HUES64 (cell line): ENCODE measurements at regions not wholly inside any gene's neighbourhood (a gene's known extent, or its start where the extent isn't known, plus 50 kb on each side); places are given as distances from the start of the nearest gene placed in this dataset.

Experiments used
- H3K27ac ChIP-seq: 2 replicates; pipeline ENCODE4 v1.7.0; 2013; ENCODE audit warnings: low read depth, low read length, inconsistent platforms
- H3K27me3 ChIP-seq: 2 replicates; pipeline ENCODE4 v1.6.1; 2013; ENCODE audit warnings: mild to moderate bottlenecking, low read length; ENCODE audit not compliant: insufficient read depth
- H3K36me3 ChIP-seq: 2 replicates; pipeline ENCODE4 v1.6.1; 2013; ENCODE audit warnings: mild to moderate bottlenecking, low read length; ENCODE audit not compliant: insufficient read depth
- H3K4me1 ChIP-seq: 2 replicates; pipeline ENCODE4 v1.6.1; 2013; ENCODE audit warnings: mild to moderate bottlenecking, low read length, moderate library complexity; ENCODE audit not compliant: insufficient read depth
- H3K4me3 ChIP-seq: 2 replicates; pipeline ENCODE4 v1.5.1; 2013; ENCODE audit warnings: mild to moderate bottlenecking, low read length, moderate library complexity
- H3K9ac ChIP-seq: 2 replicates; pipeline ENCODE4 v1.6.1; 2013; ENCODE audit warnings: mild to moderate bottlenecking, low read depth, low read length
- H3K9me3 ChIP-seq: 2 replicates; pipeline ENCODE4 v1.6.1; 2013; ENCODE audit warnings: low read depth, low read length; ENCODE audit not compliant: insufficient read depth
- WGBS: fragments of 150-250, 120-280 bp; methylation state at CpG from one replicate; pipeline ENCODE4 v1.1.7; 2013; ENCODE audit warnings: missing lambda C conversion rate; 5-methylcytosine and 5-hydroxymethylcytosine counted together

GRCh38 chr11:80473562-80473961 lies 1032.7 kb upstream of the TENM4 start:
- Histone ChIP-seq H3K27ac (0 out of 2 replicates have a peak overlapping the region, but pooled peaks have one; percentile 26), H3K4me1 (peaks cover 14% of the 10 kb centered on the region; the same call in 1 of the 2 replicates), H3K4me3 (no peak overlapping the region), H3K27me3 (no peaks in the 10 kb centered on the region), H3K9ac (no peak overlapping the region), H3K9me3 (no peaks in the 10 kb centered on the region), H3K36me3 (no peaks in the 10 kb centered on the region)
- 83% methylated on average over 3 of the region's 3 CpGs for WGBS

GRCh38 chr11:80469871-80470270 lies 1029.0 kb upstream of the TENM4 start:
- Histone ChIP-seq H3K4me1 (peaks cover 14% of the 10 kb centered on the region; the same call in 1 of the 2 replicates), H3K4me3 (no peak overlapping the region), H3K9ac (no peak overlapping the region), H3K36me3 (no peaks in the 10 kb centered on the region), H3K27ac (no peak overlapping the region), H3K9me3 (no peaks in the 10 kb centered on the region), H3K27me3 (no peaks in the 10 kb centered on the region)
- no CpG with 5 or more reads among the region's 2 CpGs for WGBS

GRCh38 chr11:80466570-80466969 lies 1025.7 kb upstream of the TENM4 start:
- no peaks in the 10 kb centered on the region for H3K4me1 ChIP-seq
- H3K36me3 ChIP-seq = no peaks in the 10 kb centered on the region
- WGBS = 100% methylated on average over 1 of the region's 1 CpG
- no peaks in the 10 kb centered on the region for H3K9me3 ChIP-seq
- no peak overlapping the region for H3K27ac ChIP-seq
- no peak overlapping the region for H3K9ac ChIP-seq
- H3K4me3 ChIP-seq = no peak overlapping the region
- H3K27me3 ChIP-seq = no peaks in the 10 kb centered on the region

- Histone ChIP-seq H3K9me3 (no peaks in the 10 kb centered on the region), H3K4me1 (no peaks in the 10 kb centered on the region), H3K4me3 (no peak overlapping the region), H3K9ac (no peak overlapping the region), H3K27ac (no peak overlapping the region), H3K27me3 (no peaks in the 10 kb centered on the region), H3K36me3 (no peaks in the 10 kb centered on the region)
- whole genome bisulfite sequencing = 94% methylated on average over 3 of the region's 3 CpGs
Observed at GRCh38 chr11:80462211-80462610, 1021.4 kb upstream of the TENM4 start.

GRCh38 chr11:80458376-80458775 lies 1017.5 kb upstream of the TENM4 start:
- Histone ChIP-seq H3K9ac (no peak overlapping the region), H3K27ac (no peak overlapping the region), H3K4me1 (peaks cover 7% of the 10 kb centered on the region; the same call in 1 of the 2 replicates), H3K4me3 (no peak overlapping the region), H3K9me3 (no peaks in the 10 kb centered on the region), H3K27me3 (no peaks in the 10 kb centered on the region), H3K36me3 (no peaks in the 10 kb centered on the region)
- WGBS = 95% methylated on average over 3 of the region's 3 CpGs

- no peak overlapping the region for H3K27ac ChIP-seq
- WGBS = 98% methylated on average over 2 of the region's 2 CpGs
- H3K9ac ChIP-seq = no peak overlapping the region
- H3K4me3 ChIP-seq = no peak overlapping the region
- no peaks in the 10 kb centered on the region for H3K36me3 ChIP-seq
- no peaks in the 10 kb centered on the region for H3K9me3 ChIP-seq
- no peaks in the 10 kb centered on the region for H3K27me3 ChIP-seq
- peaks cover 7% of the 10 kb centered on the region; the same call in 1 of the 2 replicates for H3K4me1 ChIP-seq
Observed at GRCh38 chr11:80457823-80458222, 1017.0 kb upstream of the TENM4 start.

GRCh38 chr11:80455818-80456217 lies 1015.0 kb upstream of the TENM4 start:
- Histone ChIP-seq H3K4me3 (no peak overlapping the region), H3K27ac (no peak overlapping the region), H3K27me3 (no peaks in the 10 kb centered on the region), H3K36me3 (no peaks in the 10 kb centered on the region), H3K9me3 (no peaks in the 10 kb centered on the region), H3K9ac (no peak overlapping the region), H3K4me1 (peaks cover 7% of the 10 kb centered on the region; the same call in 1 of the 2 replicates)
- WGBS = 93% methylated on average over 1 of the region's 1 CpG

GRCh38 chr11:80451105-80451504 lies 1010.3 kb upstream of the TENM4 start:
- Histone ChIP-seq H3K4me1 (peaks cover 6% of the 10 kb centered on the region; the same call in 1 of the 2 replicates), H3K27me3 (no peaks in the 10 kb centered on the region), H3K9ac (no peak overlapping the region), H3K36me3 (no peaks in the 10 kb centered on the region), H3K4me3 (no peak overlapping the region), H3K9me3 (no peaks in the 10 kb centered on the region), H3K27ac (no peak overlapping the region)
- 90% methylated on average over 5 of the region's 5 CpGs for WGBS

GRCh38 chr11:80448709-80449108 lies 1007.9 kb upstream of the TENM4 start:
- Histone ChIP-seq H3K4me1 (no peaks in the 10 kb centered on the region), H3K27ac (no peak overlapping the region), H3K36me3 (no peaks in the 10 kb centered on the region), H3K9ac (no peak overlapping the region), H3K27me3 (no peaks in the 10 kb centered on the region), H3K9me3 (no peaks in the 10 kb centered on the region), H3K4me3 (no peak overlapping the region)
- 92% methylated on average over 2 of the region's 2 CpGs for WGBS

- 100% methylated on average over 2 of the region's 2 CpGs for WGBS
- Histone ChIP-seq H3K36me3 (no peaks in the 10 kb centered on the region), H3K9ac (no peak overlapping the region), H3K27ac (no peak overlapping the region), H3K4me1 (no peaks in the 10 kb centered on the region), H3K4me3 (no peak overlapping the region), H3K27me3 (no peaks in the 10 kb centered on the region), H3K9me3 (no peaks in the 10 kb centered on the region)
Observed at GRCh38 chr11:80443177-80443576, 1002.3 kb upstream of the TENM4 start.

- H3K27ac ChIP-seq = no peak overlapping the region
Observed at GRCh38 chr11:80441821-80442220, 1001.0 kb upstream of the TENM4 start.

GRCh38 chr11:80440835-80441234 lies 1000.0 kb upstream of the TENM4 start:
- Histone ChIP-seq H3K27ac (no peak overlapping the region), H3K27me3 (no peaks in the 10 kb centered on the region), H3K4me1 (no peaks in the 10 kb centered on the region), H3K4me3 (no peak overlapping the region), H3K9me3 (no peaks in the 10 kb centered on the region), H3K9ac (no peak overlapping the region), H3K36me3 (no peaks in the 10 kb centered on the region)
- WGBS = 93% methylated on average over 4 of the region's 4 CpGs

More at GRCh38 chr11:80441821-80442220, 1001.0 kb upstream of the TENM4 start:
- Histone ChIP-seq H3K36me3 (no peaks in the 10 kb centered on the region), H3K9me3 (no peaks in the 10 kb centered on the region), H3K4me1 (no peaks in the 10 kb centered on the region), H3K9ac (no peak overlapping the region), H3K4me3 (no peak overlapping the region), H3K27me3 (no peaks in the 10 kb centered on the region)
- WGBS = 94% methylated on average over 3 of the region's 3 CpGs
